OCI-LY3 (cell line): ENCODE measurements at regions not wholly inside any gene's neighbourhood (a gene's known extent, or its start where the extent isn't known, plus 50 kb on each side); places are given as distances from the start of the nearest gene placed in this dataset.

ENCODE experiments used
- H2AFZ ChIP-seq: fragments of 200-600, 300-600 bp; shearing (Covaris generic); 2 replicates; pipeline ENCODE4 v1.6.0; 2014; ENCODE audit warnings: antibody characterized with exemption, low read depth, low read length
- H3K27ac ChIP-seq: fragments of 200-600, 300-600 bp; sonication (generic); 2 replicates; pipeline ENCODE4 v1.5.1; 2014; ENCODE audit warnings: mild to moderate bottlenecking, low read length, moderate library complexity, mixed read lengths
- H3K27me3 ChIP-seq: fragments of 200-600, 300-600 bp; sonication (generic); 2 replicates; pipeline ENCODE4 v1.6.1; 2014; ENCODE audit warnings: low read depth, low read length, mixed read lengths
- H3K36me3 ChIP-seq: fragments of 200-600, 300-600 bp; sonication (generic); replicated peaks from 2 replicates; pipeline ENCODE3; 2014; ENCODE audit warnings: low read depth, low read length, mixed read lengths
- H3K4me1 ChIP-seq: fragments of 300-600, 200-600 bp; sonication (generic); 2 replicates; pipeline ENCODE4 v1.6.1; 2014; ENCODE audit warnings: low read length, mixed read lengths
- H3K4me2 ChIP-seq: fragments of 200-600, 300-600 bp; sonication (generic); 2 replicates; pipeline ENCODE4 v1.6.1; 2014; ENCODE audit warnings: low read length, mixed read lengths
- H3K4me3 ChIP-seq: fragments of 300-600, 200-600 bp; sonication (generic); 2 replicates; pipeline ENCODE4 v1.5.1; 2014; ENCODE audit warnings: antibody characterized with exemption, mild to moderate bottlenecking, low read length, moderate library complexity
- H3K79me2 ChIP-seq: fragments of 300-600, 200-600 bp; shearing (Covaris generic); 2 replicates; pipeline ENCODE4 v1.6.1; 2014; ENCODE audit warnings: mild to moderate bottlenecking, low read length, mixed read lengths
- H3K9ac ChIP-seq: fragments of 300-600, 200-600 bp; shearing (Covaris generic); 2 replicates; pipeline ENCODE4 v1.6.0; 2014; ENCODE audit warnings: mild to moderate bottlenecking, low read length, moderate library complexity
- H3K9me3 ChIP-seq: fragments of 200-600, 300-600 bp; shearing (Covaris generic); 2 replicates; pipeline ENCODE4 v1.6.1; 2014; ENCODE audit warnings: low read length, mixed read lengths; ENCODE audit not compliant: insufficient read depth
- H4K20me1 ChIP-seq: fragments of 200-600, 300-600 bp; sonication (generic); 2 replicates; pipeline ENCODE4 v1.6.1; 2016; ENCODE audit warnings: low read length, mixed read lengths; ENCODE audit not compliant: insufficient read depth
- EZH2phosphoT487 ChIP-seq: fragments of 200-600 bp; shearing (Covaris generic); IDR thresholded peaks from 2 replicates; pipeline ENCODE4 v1.6.1; 2018; ENCODE audit warnings: antibody characterized with exemption, mixed run types, low read depth
- TF ChIP-seq, protein P1 (sequence below): fragments of 200-600, 300-600 bp; sonication (generic); IDR thresholded peaks from 2 replicates; pipeline ENCODE4 v1.5.1; 2014; ENCODE audit warnings: antibody characterized with exemption, low read length, low read depth

GRCh38 chr2:7906431-7906830, 775.4 kb upstream of the ID2 start:
- H3K9me3 ChIP-seq, result no peaks in the 10 kb centered on the region
- no peaks in the 10 kb centered on the region for H3K4me1 ChIP-seq
- no peak overlapping the region for H3K9ac ChIP-seq
- H3K4me2 ChIP-seq, result no peak overlapping the region
- no peaks in the 10 kb centered on the region for H4K20me1 ChIP-seq
- H3K27me3 ChIP-seq, result no peaks in the 10 kb centered on the region
- H3K79me2 ChIP-seq, result no peaks in the 10 kb centered on the region
- no peak overlapping the region for H2AFZ ChIP-seq
- H3K4me3 ChIP-seq, result no peak overlapping the region
- TF ChIP-seq, protein P1, sequence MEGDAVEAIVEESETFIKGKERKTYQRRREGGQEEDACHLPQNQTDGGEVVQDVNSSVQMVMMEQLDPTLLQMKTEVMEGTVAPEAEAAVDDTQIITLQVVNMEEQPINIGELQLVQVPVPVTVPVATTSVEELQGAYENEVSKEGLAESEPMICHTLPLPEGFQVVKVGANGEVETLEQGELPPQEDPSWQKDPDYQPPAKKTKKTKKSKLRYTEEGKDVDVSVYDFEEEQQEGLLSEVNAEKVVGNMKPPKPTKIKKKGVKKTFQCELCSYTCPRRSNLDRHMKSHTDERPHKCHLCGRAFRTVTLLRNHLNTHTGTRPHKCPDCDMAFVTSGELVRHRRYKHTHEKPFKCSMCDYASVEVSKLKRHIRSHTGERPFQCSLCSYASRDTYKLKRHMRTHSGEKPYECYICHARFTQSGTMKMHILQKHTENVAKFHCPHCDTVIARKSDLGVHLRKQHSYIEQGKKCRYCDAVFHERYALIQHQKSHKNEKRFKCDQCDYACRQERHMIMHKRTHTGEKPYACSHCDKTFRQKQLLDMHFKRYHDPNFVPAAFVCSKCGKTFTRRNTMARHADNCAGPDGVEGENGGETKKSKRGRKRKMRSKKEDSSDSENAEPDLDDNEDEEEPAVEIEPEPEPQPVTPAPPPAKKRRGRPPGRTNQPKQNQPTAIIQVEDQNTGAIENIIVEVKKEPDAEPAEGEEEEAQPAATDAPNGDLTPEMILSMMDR, result no peak
- H3K27ac ChIP-seq, result no peak overlapping the region
- no peaks in the 10 kb centered on the region for H3K36me3 ChIP-seq

DNA sequence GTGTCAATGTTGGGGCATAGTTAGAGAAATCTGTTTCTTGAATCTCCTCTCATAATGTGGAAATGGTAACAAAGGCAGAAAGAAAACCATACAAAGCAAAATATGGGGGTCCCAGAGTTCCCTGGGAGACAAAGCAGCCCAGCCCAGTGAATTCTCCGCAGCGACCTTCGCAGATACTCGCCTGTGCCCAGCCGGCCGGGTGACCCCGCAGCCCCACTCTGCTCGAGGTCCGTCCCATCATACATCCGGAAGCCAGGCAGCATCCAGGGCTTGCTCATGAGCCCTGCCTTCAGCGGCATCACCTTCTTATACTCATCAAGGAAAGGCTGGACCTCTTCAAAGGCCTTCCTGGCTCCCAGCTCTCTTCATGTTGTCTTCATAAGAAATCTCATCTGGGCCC, 774.8 kb upstream of the ID2 start:
- Histone ChIP-seq H3K27ac (no peak overlapping the region), H3K9ac (no peak overlapping the region), H2AFZ (no peak overlapping the region), H3K79me2 (no peaks in the 10 kb centered on the region), H3K4me2 (no peak overlapping the region), H3K4me3 (no peak overlapping the region), H3K4me1 (no peaks in the 10 kb centered on the region), H4K20me1 (no peaks in the 10 kb centered on the region), H3K36me3 (no peaks in the 10 kb centered on the region), H3K27me3 (no peaks in the 10 kb centered on the region), H3K9me3 (no peaks in the 10 kb centered on the region)
- no peak for TF ChIP-seq EZH2phosphoT487
- TF ChIP-seq, protein P1, result no peak

- Histone ChIP-seq H2AFZ (no peak overlapping the region), H3K79me2 (no peaks in the 10 kb centered on the region), H3K4me3 (no peak overlapping the region), H3K9me3 (no peaks in the 10 kb centered on the region), H3K9ac (no peak overlapping the region), H3K36me3 (no peaks in the 10 kb centered on the region), H3K27ac (no peak overlapping the region), H3K4me2 (no peak overlapping the region), H3K4me1 (no peaks in the 10 kb centered on the region), H3K27me3 (no peaks in the 10 kb centered on the region), H4K20me1 (no peaks in the 10 kb centered on the region)
- TF ChIP-seq, protein P1, result no peak
- TF ChIP-seq EZH2phosphoT487, result no peak
Observed at GRCh38 chr2:7910752-7911151, 771.1 kb upstream of the ID2 start.

- TF ChIP-seq, protein P1, result no peak
- no peak for TF ChIP-seq EZH2phosphoT487
- Histone ChIP-seq H4K20me1 (no peaks in the 10 kb centered on the region), H3K27ac (no peak overlapping the region), H3K79me2 (no peaks in the 10 kb centered on the region), H3K9ac (no peak overlapping the region), H3K4me3 (no peak overlapping the region), H3K27me3 (no peaks in the 10 kb centered on the region), H2AFZ (no peak overlapping the region), H3K4me2 (no peak overlapping the region), H3K9me3 (no peaks in the 10 kb centered on the region), H3K4me1 (no peaks in the 10 kb centered on the region), H3K36me3 (no peaks in the 10 kb centered on the region)
Observed at GRCh38 chr2:7911196-7911595, 770.7 kb upstream of the ID2 start.
